ENCODE measurements at regions not wholly inside any gene's neighbourhood (a gene's known extent, or its start where the extent isn't known, plus 50 kb on each side); places are given as distances from the start of the nearest gene placed in this dataset.

DNA sequence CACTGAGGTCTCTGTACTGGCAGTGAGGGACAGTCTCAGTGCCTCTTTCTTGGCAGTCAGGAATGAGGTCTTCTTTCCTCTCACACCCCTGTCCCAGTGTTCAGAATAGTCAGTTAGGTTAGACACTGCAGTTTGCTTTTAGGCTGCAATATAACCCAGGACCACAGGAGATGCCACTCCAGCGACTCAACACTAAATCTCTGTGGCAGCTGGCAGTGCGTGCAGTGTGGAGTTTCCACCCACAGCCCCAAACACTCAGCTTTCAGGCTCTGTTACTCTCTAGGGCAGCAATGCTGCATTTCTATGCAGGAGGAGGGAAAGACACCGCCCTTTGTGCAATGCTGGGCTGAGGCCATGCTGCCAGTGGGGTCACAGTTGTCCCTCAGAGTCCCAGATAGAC lies 150.2 kb upstream of the SUCLG2 start:
- WGBS, 2 experiments (ENCODE audit: insufficient coverage in 1 of 2, insufficient read length in 1 of 2), result 97 to 100% methylated on average over 2 to 3 of the region's 3 CpGs
- no peaks in the 10 kb centered on the region for H3K36me3 Mint-ChIP-seq (ENCODE audit: low read depth)
- H3K4me3 ChIP-seq (ENCODE audit: low read length), result no peak overlapping the region
- H3K4me1 ChIP-seq (ENCODE audit: control insufficient read depth, insufficient read depth, low read length), result no peaks in the 10 kb centered on the region
- TF ChIP-seq, protein P1, sequence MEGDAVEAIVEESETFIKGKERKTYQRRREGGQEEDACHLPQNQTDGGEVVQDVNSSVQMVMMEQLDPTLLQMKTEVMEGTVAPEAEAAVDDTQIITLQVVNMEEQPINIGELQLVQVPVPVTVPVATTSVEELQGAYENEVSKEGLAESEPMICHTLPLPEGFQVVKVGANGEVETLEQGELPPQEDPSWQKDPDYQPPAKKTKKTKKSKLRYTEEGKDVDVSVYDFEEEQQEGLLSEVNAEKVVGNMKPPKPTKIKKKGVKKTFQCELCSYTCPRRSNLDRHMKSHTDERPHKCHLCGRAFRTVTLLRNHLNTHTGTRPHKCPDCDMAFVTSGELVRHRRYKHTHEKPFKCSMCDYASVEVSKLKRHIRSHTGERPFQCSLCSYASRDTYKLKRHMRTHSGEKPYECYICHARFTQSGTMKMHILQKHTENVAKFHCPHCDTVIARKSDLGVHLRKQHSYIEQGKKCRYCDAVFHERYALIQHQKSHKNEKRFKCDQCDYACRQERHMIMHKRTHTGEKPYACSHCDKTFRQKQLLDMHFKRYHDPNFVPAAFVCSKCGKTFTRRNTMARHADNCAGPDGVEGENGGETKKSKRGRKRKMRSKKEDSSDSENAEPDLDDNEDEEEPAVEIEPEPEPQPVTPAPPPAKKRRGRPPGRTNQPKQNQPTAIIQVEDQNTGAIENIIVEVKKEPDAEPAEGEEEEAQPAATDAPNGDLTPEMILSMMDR (conservative IDR thresholded peaks at IDR 0.05), result no peak
- no peaks in the 10 kb centered on the region for H3K36me3 ChIP-seq (ENCODE audit: control insufficient read depth, insufficient read depth, low read length)
- no peaks in the 10 kb centered on the region for H3K27me3 ChIP-seq (ENCODE audit: control insufficient read depth, insufficient read depth, low read length, poor library complexity, severe bottlenecking)
- no peak overlapping the region for H3K4me3 Mint-ChIP-seq
- H3K9me3 ChIP-seq (ENCODE audit: control insufficient read depth, low read length), result no peaks in the 10 kb centered on the region
- no peak for DNase-seq
- H3K27ac Mint-ChIP-seq, result no peak overlapping the region
- H3K9ac ChIP-seq (ENCODE audit: extremely low read depth, low read length, poor library complexity, severe bottlenecking), result no peak overlapping the region
- H3K9me3 Mint-ChIP-seq, result no peaks in the 10 kb centered on the region
- no peak overlapping the region for H3K27ac ChIP-seq (ENCODE audit: low read depth, low read length)
- peaks cover 2% of the 10 kb centered on the region for H3K27me3 Mint-ChIP-seq (ENCODE audit: insufficient read depth)
- H3K4me1 Mint-ChIP-seq, result no peaks in the 10 kb centered on the region

DNA sequence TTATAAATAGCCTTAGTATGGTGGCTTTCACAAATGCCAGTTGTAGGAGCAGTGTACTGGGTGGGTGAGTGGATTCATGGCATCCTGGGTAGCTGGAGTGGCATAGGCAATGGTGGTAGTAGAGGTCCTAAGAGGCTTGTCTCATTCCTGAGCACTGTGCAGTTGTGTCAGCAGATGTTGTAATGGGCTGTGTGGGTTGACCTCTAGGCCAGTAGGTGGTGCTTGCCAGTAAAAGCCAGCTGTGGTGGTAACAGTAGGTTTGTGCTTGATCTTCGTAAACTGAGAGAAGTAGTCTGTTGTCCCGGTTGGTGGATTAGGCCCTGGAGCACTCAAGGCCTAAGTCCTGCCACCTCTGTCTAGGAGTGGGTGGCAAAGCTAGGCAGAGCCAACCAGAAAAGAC lies 149.7 kb upstream of the SUCLG2 start:
- H3K27ac ChIP-seq (ENCODE audit: low read depth, low read length), result no peak overlapping the region
- no peaks in the 10 kb centered on the region for H3K4me1 ChIP-seq (ENCODE audit: control insufficient read depth, insufficient read depth, low read length)
- no peak overlapping the region for H3K4me3 ChIP-seq (ENCODE audit: low read length)
- H3K4me3 Mint-ChIP-seq, result no peak overlapping the region
- WGBS, 2 experiments (ENCODE audit: insufficient coverage in 1 of 2, insufficient read length in 1 of 2), result 88 to 98% methylated on average over 1 to 2 of the region's 2 CpGs
- H3K36me3 ChIP-seq (ENCODE audit: control insufficient read depth, insufficient read depth, low read length), result no peaks in the 10 kb centered on the region
- H3K27ac Mint-ChIP-seq, result no peak overlapping the region
- no peak overlapping the region for H3K9ac ChIP-seq (ENCODE audit: extremely low read depth, low read length, poor library complexity, severe bottlenecking)
- H3K27me3 Mint-ChIP-seq (ENCODE audit: insufficient read depth), result peaks cover 2% of the 10 kb centered on the region
- H3K36me3 Mint-ChIP-seq (ENCODE audit: low read depth), result no peaks in the 10 kb centered on the region
- peak; percentile 57 for DNase-seq
- H3K9me3 Mint-ChIP-seq, result no peaks in the 10 kb centered on the region
- no peaks in the 10 kb centered on the region for H3K27me3 ChIP-seq (ENCODE audit: control insufficient read depth, insufficient read depth, low read length, poor library complexity, severe bottlenecking)
- no peaks in the 10 kb centered on the region for H3K4me1 Mint-ChIP-seq
- H3K9me3 ChIP-seq (ENCODE audit: control insufficient read depth, low read length), result no peaks in the 10 kb centered on the region
- TF ChIP-seq, protein P1 (conservative IDR thresholded peaks at IDR 0.05), result peak; percentile 65

DNA sequence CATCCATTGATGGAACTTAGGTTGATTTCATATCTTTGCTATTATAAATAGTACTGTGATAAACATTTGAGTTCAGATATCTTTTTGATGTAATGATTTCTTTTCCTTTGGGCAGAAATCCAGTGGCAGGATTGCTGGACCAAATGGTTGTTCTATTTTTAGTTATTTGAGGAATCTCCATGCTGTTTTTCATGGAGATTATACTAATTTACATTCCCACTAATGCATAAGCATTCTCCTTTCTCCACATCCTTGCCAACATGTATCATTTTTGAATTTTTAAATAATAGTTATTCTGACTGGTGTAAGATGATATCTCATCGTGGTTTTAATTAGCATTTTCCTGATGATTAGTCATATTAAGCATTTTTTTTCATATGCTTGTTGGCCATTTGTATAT lies 144.0 kb upstream of the SUCLG2 start:
- DNase-seq, result no peak
- no peaks in the 10 kb centered on the region for H3K9me3 Mint-ChIP-seq
- H3K4me1 Mint-ChIP-seq, result no peaks in the 10 kb centered on the region
- Histone ChIP-seq H3K36me3 (ENCODE audit: control insufficient read depth, insufficient read depth, low read length) (no peaks in the 10 kb centered on the region), H3K27me3 (ENCODE audit: control insufficient read depth, insufficient read depth, low read length, poor library complexity, severe bottlenecking) (no peaks in the 10 kb centered on the region), H3K4me3 (ENCODE audit: low read length) (no peak overlapping the region), H3K9ac (ENCODE audit: extremely low read depth, low read length, poor library complexity, severe bottlenecking) (no peak overlapping the region), H3K27ac (ENCODE audit: low read depth, low read length) (no peak overlapping the region), H3K4me1 (ENCODE audit: control insufficient read depth, insufficient read depth, low read length) (no peaks in the 10 kb centered on the region), H3K9me3 (ENCODE audit: control insufficient read depth, low read length) (no peaks in the 10 kb centered on the region)
- H3K4me3 Mint-ChIP-seq, result no peak overlapping the region
- TF ChIP-seq, protein P1 (conservative IDR thresholded peaks at IDR 0.05), result no peak
- whole genome bisulfite sequencing, 2 experiments (ENCODE audit: insufficient coverage in 1 of 2, insufficient read length in 1 of 2), result 91% methylated on average over 1 of the region's 1 CpG; no CpG with 5 or more reads in 1 of the 2 experiments
- no peak overlapping the region for H3K27ac Mint-ChIP-seq
- H3K36me3 Mint-ChIP-seq (ENCODE audit: low read depth), result no peaks in the 10 kb centered on the region
- peaks cover 5% of the 10 kb centered on the region for H3K27me3 Mint-ChIP-seq (ENCODE audit: insufficient read depth)

Measured in endodermal cell (in vitro differentiated cells).